ENCODE measurements at regions not wholly inside any gene's neighbourhood (a gene's known extent, or its start where the extent isn't known, plus 50 kb on each side); places are given as distances from the start of the nearest gene placed in this dataset.

- Histone ChIP-seq H3K56ac (ENCODE audit: extremely low read depth, insufficient read depth, low read length) (no peak overlapping the region), H3K27me3 (ENCODE audit: control insufficient read depth, insufficient read depth, low read length) (no peaks in the 10 kb centered on the region), H2BK15ac (ENCODE audit: low read depth, low read length) (no peak overlapping the region), H3K9me1 (ENCODE audit: insufficient read depth, low read length) (no peaks in the 10 kb centered on the region), H3K4me2 (ENCODE audit: low read depth, low read length) (no peak overlapping the region), H3K4me3 (ENCODE audit: insufficient read depth, low read depth, low read length) (no peak overlapping the region), H2AK9ac (replicated peaks; ENCODE audit: low read depth, low read length, poor library complexity) (no peak overlapping the region), H3K4ac (ENCODE audit: low read depth, low read length) (no peak overlapping the region), H3K9ac (ENCODE audit: low read depth, low read length) (no peak overlapping the region), H3K79me1 (ENCODE audit: low read depth in 1 of 2, low read length in 2 of 2) (no peaks in the 10 kb centered on the region), H3K23ac (ENCODE audit: low read depth, low read length) (no peak overlapping the region), H3K27ac (ENCODE audit: insufficient read depth, low read length) (no peak overlapping the region), H4K8ac (ENCODE audit: low read depth in 2 of 2, low read length in 2 of 2) (no peak overlapping the region), H3K9me3 (ENCODE audit: control insufficient read depth, insufficient read depth, low read length) (no peaks in the 10 kb centered on the region), H2AK5ac (ENCODE audit: low read depth, low read length) (no peak overlapping the region), H3K14ac (replicated peaks; ENCODE audit: low read depth, low read length) (no peak overlapping the region), H2BK5ac (ENCODE audit: low read depth, low read length, poor library complexity, severe bottlenecking) (no peak overlapping the region), H4K20me1 (ENCODE audit: insufficient read depth, low read length) (no peaks in the 10 kb centered on the region), H3K36me3 (ENCODE audit: control insufficient read depth, insufficient read depth, low read length) (no peaks in the 10 kb centered on the region), H4K5ac (ENCODE audit: low read depth, low read length) (no peak overlapping the region), H3K4me1 (ENCODE audit: control insufficient read depth, insufficient read depth, low read length) (no peaks in the 10 kb centered on the region), H2BK20ac (ENCODE audit: low read depth, low read length) (no peak overlapping the region), H2BK120ac (ENCODE audit: low read depth, low read length) (no peak overlapping the region), H2AFZ (replicated peaks; ENCODE audit: low read length, poor library complexity) (no peak overlapping the region), H3K18ac (ENCODE audit: low read depth, low read length) (no peak overlapping the region), H4K91ac (ENCODE audit: insufficient read depth, low read depth, low read length) (no peak overlapping the region)
- intact Hi-C loops (cut with micrococcal nuclease) (loop anchor here (5.0 kb wide), 1 partner anchor 93 kb away; no protein-coding TSS in a partner anchor), in situ Hi-C loops (cut with MboI; ENCODE audit: low sequenced_read_pairs) (no loop called here), dilution Hi-C loops (cut with HindIII; ENCODE audit: low sequenced_read_pairs, unreplicated experiment) (no loop called here)
- ChIA-PET POLR2A (ENCODE audit: unreplicated experiment) (no interaction called here), CTCF (no interaction called here)
- TF ChIP-seq FOS (IDR thresholded peaks at IDR 0.05; ENCODE audit: low read depth, low read length), result no peak
- TF ChIP-seq NFE2L2 (IDR thresholded peaks at IDR 0.05; ENCODE audit: low read depth, low read length), result no peak
- no peak for TF ChIP-seq USF2 (IDR thresholded peaks at IDR 0.05; ENCODE audit: low read depth, low read length)
- no peak for TF ChIP-seq MAZ (IDR thresholded peaks at IDR 0.05; ENCODE audit: borderline replicate concordance, low read depth, low read length)
- TF ChIP-seq MAFK (IDR thresholded peaks at IDR 0.05; ENCODE audit: low read depth, low read length), result no peak
- TF ChIP-seq CEBPB (IDR thresholded peaks at IDR 0.05; ENCODE audit: low read depth, low read length), result no peak
- TF ChIP-seq CTCF (conservative IDR thresholded peaks at IDR 0.05; ENCODE audit: low read depth, low read length), result no peak
- TF ChIP-seq POLR2A (IDR thresholded peaks at IDR 0.05; ENCODE audit: low read depth, low read length), result no peak
- TF ChIP-seq MXI1 (IDR thresholded peaks at IDR 0.05; ENCODE audit: borderline replicate concordance, low read depth, low read length), result no peak
- no peak for TF ChIP-seq BHLHE40 (IDR thresholded peaks at IDR 0.05; ENCODE audit: low read depth, low read length)
- no peak for TF ChIP-seq CHD1 (IDR thresholded peaks at IDR 0.05; ENCODE audit: low read depth, low read length)
- no peak for TF ChIP-seq RFX5 (IDR thresholded peaks at IDR 0.05; ENCODE audit: low read depth, low read length)
- no peak for TF ChIP-seq SMC3 (IDR thresholded peaks at IDR 0.05; ENCODE audit: low read depth, low read length)
- TF ChIP-seq RAD21 (IDR thresholded peaks at IDR 0.05; ENCODE audit: low read length), result no peak
- TF ChIP-seq RCOR1 (IDR thresholded peaks at IDR 0.05; ENCODE audit: insufficient replicate concordance, low read length), result no peak
- BruUV-seq (replicated peaks), result no TSS peak
- no CpG with 5 or more reads among the region's 2 CpGs for WGBS, 2 experiments (ENCODE audit: extremely low coverage in 2 of 2, insufficient read length in 1 of 2)
- DNase-seq, result no peak
- no peak for ATAC-seq (ENCODE audit: low read depth)
Measured at GRCh38 chr18:34548973-34549294, 161.2 kb upstream of the DTNA start.
